Keratinocyte (primary cell): ENCODE measurements at regions not wholly inside any gene's neighbourhood (a gene's known extent, or its start where the extent isn't known, plus 50 kb on each side); places are given as distances from the start of the nearest gene placed in this dataset.

Source experiments
- DNase-seq: peaks from one replicate; pipeline ENCODE4 v3.0.0-alpha.2; 2011; ENCODE audit warnings: low read depth, missing footprints, low spot score
- FAIRE-seq: peaks from 2 replicates; lab custom pipeline; 2011; peaks lifted over from hg19 to GRCh38; lab: Jason Lieb, UNC
- H2AFZ ChIP-seq: 2 replicates; pipeline ENCODE4 v1.6.0; 2012; ENCODE audit warnings: low read length, control low read depth, inconsistent platforms; ENCODE audit not compliant: control insufficient read depth
- H3K27ac ChIP-seq: 2 replicates; pipeline ENCODE4 v1.5.1; 2011; ENCODE audit warnings: low read length; ENCODE audit not compliant: control insufficient read depth, insufficient read depth
- H3K27me3 ChIP-seq: 3 replicates; pipeline ENCODE4 v1.6.0; 2011; ENCODE audit warnings: low read length; ENCODE audit not compliant: control insufficient read depth, insufficient read depth; ENCODE audit errors: extremely low read depth
- H3K36me3 ChIP-seq, 2 experiments: 2 replicates in 1 of 2; 3 replicates in 1 of 2; pipeline ENCODE4 v1.5.1; 2011; ENCODE audit warnings: low read length in 2 of 2, mild to moderate bottlenecking in 1 of 2; ENCODE audit not compliant: control insufficient read depth in 2 of 2, insufficient read depth in 2 of 2; ENCODE audit errors: extremely low read depth in 1 of 2
- H3K4me1 ChIP-seq: 3 replicates; pipeline ENCODE4 v1.5.1; 2011; ENCODE audit warnings: low read length; ENCODE audit not compliant: control insufficient read depth, insufficient read depth; ENCODE audit errors: extremely low read depth
- H3K4me2 ChIP-seq: 3 replicates; pipeline ENCODE4 v1.6.0; 2011; ENCODE audit warnings: low read depth, low read length; ENCODE audit not compliant: control insufficient read depth, insufficient read depth; ENCODE audit errors: extremely low read depth
- H3K4me3 ChIP-seq, 3 experiments: fragments of 200-600 bp in 1 of 3; sonication (generic) in 1 of 3; 2 replicates in 2 of 3; 3 replicates in 1 of 3; pipeline ENCODE4 v1.5.1; 2011 to 2016; ENCODE audit warnings: low read length in 3 of 3, mild to moderate bottlenecking in 3 of 3, control low read depth in 2 of 3, inconsistent platforms in 1 of 3, low read depth in 1 of 3, mixed read lengths in 1 of 3, mixed run types in 1 of 3, moderate library complexity in 1 of 3; ENCODE audit not compliant: control insufficient read depth in 2 of 3, insufficient read depth in 2 of 3; ENCODE audit errors: extremely low read depth in 1 of 3
- H3K79me2 ChIP-seq: 2 replicates; pipeline ENCODE4 v1.6.0; 2012; ENCODE audit warnings: low read length; ENCODE audit not compliant: control insufficient read depth, insufficient read depth
- H3K9ac ChIP-seq: 3 replicates; pipeline ENCODE4 v1.6.0; 2011; ENCODE audit warnings: low read length; ENCODE audit not compliant: control insufficient read depth, insufficient read depth; ENCODE audit errors: extremely low read depth
- H3K9me1 ChIP-seq: 3 replicates; pipeline ENCODE4 v1.6.0; 2011; ENCODE audit warnings: low read length; ENCODE audit not compliant: control insufficient read depth, insufficient read depth; ENCODE audit errors: extremely low read depth
- H3K9me3 ChIP-seq: 2 replicates; pipeline ENCODE4 v1.5.1; 2012; ENCODE audit warnings: low read depth, low read length; ENCODE audit not compliant: control insufficient read depth
- H4K20me1 ChIP-seq: 3 replicates; pipeline ENCODE4 v1.6.0; 2011; ENCODE audit warnings: low read length; ENCODE audit not compliant: control insufficient read depth, insufficient read depth; ENCODE audit errors: extremely low read depth
- CTCF ChIP-seq, 3 experiments: IDR thresholded peaks in 1 of 3; conservative IDR thresholded peaks in 1 of 3; optimal IDR thresholded peaks in 1 of 3; 2 replicates in 2 of 3; 3 replicates in 1 of 3; pipeline versions ENCODE3 to v1.5.1; 2011; ENCODE audit warnings: low read length in 3 of 3, mild to moderate bottlenecking in 3 of 3, moderate library complexity in 2 of 3, control low read depth in 1 of 3, inconsistent platforms in 1 of 3; ENCODE audit not compliant: insufficient read depth in 2 of 3; ENCODE audit errors: extremely low read depth in 1 of 3
- EZH2 ChIP-seq: IDR thresholded peaks from one replicate; pipeline ENCODE4 v1.6.1; 2012; ENCODE audit warnings: inconsistent platforms, mild to moderate bottlenecking, low read length, moderate library complexity
- dilution Hi-C: fragments of 300-500 bp; cut with MboI; formaldehyde crosslinking; loops from one replicate; pipeline ENCODE4 v1.7.0; 2020; ENCODE audit warnings: low sequenced_read_pairs; ENCODE audit not compliant: extremely low pct_ligation_motif_present

DNA sequence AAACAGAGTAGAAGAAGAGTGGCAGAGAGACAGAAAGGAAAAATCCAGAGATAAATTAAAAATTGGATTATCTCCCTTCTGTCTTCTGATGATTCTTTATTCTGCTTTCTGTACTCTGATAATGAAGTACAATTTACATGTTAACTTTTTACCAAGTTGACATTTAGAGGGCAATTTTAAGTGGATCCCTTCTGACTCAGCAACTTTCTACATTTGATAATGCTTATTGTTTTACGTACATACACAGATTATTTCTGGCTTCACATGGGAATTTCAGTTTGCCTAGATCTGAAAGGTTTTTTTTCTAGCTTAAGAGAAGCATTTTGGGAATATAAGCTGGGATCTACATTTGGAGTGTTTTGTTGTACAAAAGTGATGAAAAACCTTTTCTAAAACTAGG, 491.3 kb downstream of the OTOL1 start:
- no peaks in the 10 kb centered on the region for H3K79me2 ChIP-seq
- no peaks in the 10 kb centered on the region for H3K4me1 ChIP-seq
- no peak overlapping the region for H3K9ac ChIP-seq
- H3K4me2 ChIP-seq = no peak overlapping the region
- no peak overlapping the region for H3K27ac ChIP-seq
- no peaks in the 10 kb centered on the region for H3K27me3 ChIP-seq
- no peaks in the 10 kb centered on the region for H4K20me1 ChIP-seq
- H3K4me3 ChIP-seq = no peak overlapping the region
- no peak for TF ChIP-seq EZH2
- no peak for TF ChIP-seq CTCF (optimal IDR thresholded peaks at IDR 0.05 in 1 of 3, IDR thresholded peaks at IDR 0.05 in 1 of 3, conservative IDR thresholded peaks at IDR 0.05 in 1 of 3; ENCODE audit: extremely low read depth in 1 of 3, insufficient read depth in 2 of 3, low read length in 3 of 3)
- H3K9me1 ChIP-seq = no peaks in the 10 kb centered on the region
- no peaks in the 10 kb centered on the region for H3K9me3 ChIP-seq
- H3K36me3 ChIP-seq = no peaks in the 10 kb centered on the region
- DNase-seq = no peak
- no peak for FAIRE-seq
- dilution Hi-C loops = no loop called here
- H2AFZ ChIP-seq = no peak overlapping the region

GRCh38 chr3:161989012-161989411, 492.4 kb downstream of the OTOL1 start:
- FAIRE-seq = no peak

More at GRCh38 chr3:161989012-161989411, 492.4 kb downstream of the OTOL1 start:
- dilution Hi-C loops = no loop called here
- TF ChIP-seq EZH2 = no peak
- no peak for TF ChIP-seq CTCF (optimal IDR thresholded peaks at IDR 0.05 in 1 of 3, IDR thresholded peaks at IDR 0.05 in 1 of 3, conservative IDR thresholded peaks at IDR 0.05 in 1 of 3; ENCODE audit: extremely low read depth in 1 of 3, insufficient read depth in 2 of 3, low read length in 3 of 3)
- H3K4me1 ChIP-seq = no peaks in the 10 kb centered on the region
- H3K9me1 ChIP-seq = no peaks in the 10 kb centered on the region
- H3K79me2 ChIP-seq = no peaks in the 10 kb centered on the region
- no peak overlapping the region for H3K4me2 ChIP-seq
- H3K27me3 ChIP-seq = no peaks in the 10 kb centered on the region
- H2AFZ ChIP-seq = no peak overlapping the region
- H3K27ac ChIP-seq = no peak overlapping the region
- H3K4me3 ChIP-seq = no peak overlapping the region
- H3K9me3 ChIP-seq = no peaks in the 10 kb centered on the region
- H3K36me3 ChIP-seq = no peaks in the 10 kb centered on the region
- H4K20me1 ChIP-seq = no peaks in the 10 kb centered on the region
- DNase-seq = no peak
- H3K9ac ChIP-seq = no peak overlapping the region
